Kidney (tissue), 13 donors: ENCODE measurements at regions not wholly inside any gene's neighbourhood (a gene's known extent, or its start where the extent isn't known, plus 50 kb on each side); places are given as distances from the start of the nearest gene placed in this dataset.

Source experiments
- DNase-seq, 5 donors: peaks; one replicate each; pipeline ENCODE4 v3.0.0-alpha.2; 2013 to 2020
- FAIRE-seq: peaks from 2 replicates; lab custom pipeline; 2012; peaks lifted over from hg19 to GRCh38; lab: Jason Lieb, UNC
- H3K27ac ChIP-seq, 2 donors: one replicate each; pipeline ENCODE4 v1.7.0; 2013; ENCODE audit warnings: low read depth in 2 of 2, low read length in 2 of 2, inconsistent platforms in 1 of 2
- H3K27me3 ChIP-seq: one replicate; pipeline ENCODE4 v1.7.1; 2013; ENCODE audit warnings: low read length, inconsistent platforms; ENCODE audit not compliant: control insufficient read depth, insufficient read depth
- H3K36me3 ChIP-seq, 3 donors: one replicate each; pipeline versions ENCODE4 v1.7.0 to v1.7.1; 2013; ENCODE audit warnings: low read length in 3 of 3, control low read depth in 1 of 3, inconsistent platforms in 1 of 3; ENCODE audit not compliant: insufficient read depth in 3 of 3, control insufficient read depth in 2 of 3
- H3K4me1 ChIP-seq, 3 donors: one replicate each; pipeline versions ENCODE4 v1.7.0 to v1.7.1; 2013; ENCODE audit warnings: low read length in 3 of 3, inconsistent platforms in 1 of 3, low read depth in 1 of 3; ENCODE audit not compliant: control insufficient read depth in 2 of 3, insufficient read depth in 2 of 3
- H3K4me3 ChIP-seq, 3 donors: one replicate each; pipeline versions ENCODE4 v1.7.0 to v1.8.1; 2013; ENCODE audit warnings: low read length in 3 of 3, control low read depth in 1 of 3, inconsistent platforms in 1 of 3
- H3K9ac ChIP-seq, 3 donors: one replicate each; pipeline versions ENCODE4 v1.7.0 to v1.7.1; 2013; ENCODE audit warnings: low read length in 3 of 3, control low read depth in 1 of 3, inconsistent platforms in 1 of 3
- H3K9me3 ChIP-seq, 3 donors: one replicate each; pipeline versions ENCODE4 v1.7.0 to v1.7.1; 2013; ENCODE audit warnings: low read length in 3 of 3, control low read depth in 1 of 3, inconsistent platforms in 1 of 3; ENCODE audit not compliant: control insufficient read depth in 2 of 3, insufficient read depth in 1 of 3
- CTCF ChIP-seq: IDR thresholded peaks from 3 replicates; pipeline ENCODE4 v1.5.1; 2012; ENCODE audit warnings: mild to moderate bottlenecking, moderate library complexity, borderline replicate concordance; ENCODE audit not compliant: insufficient read depth; ENCODE audit errors: extremely low read depth
- intact Hi-C: fragments of 100-400 bp; cut with DNase I; formaldehyde crosslinking; loops from one replicate; pipeline ENCODE4 v1.11.1; 2022
- donor health status: control.
- donor health status: control.
- donor health status: control.
- donor health status: control.
- donor health status: control.
- donor health status: DM: yes; HTN: yes; CAD: no.
- donor health status: Normal renal cell carcinoma (clear cell type).

- FAIRE-seq = no peak
- intact Hi-C loops = no loop called here
- DNase-seq = no peak
- no peak overlapping the region for H3K4me3 ChIP-seq
- H3K27ac ChIP-seq = no peak overlapping the region
- no peaks in the 10 kb centered on the region for H3K4me1 ChIP-seq
- no peak for TF ChIP-seq CTCF
- H3K9me3 ChIP-seq = no peaks in the 10 kb centered on the region
- H3K36me3 ChIP-seq = no peaks in the 10 kb centered on the region
- H3K27me3 ChIP-seq = no peaks in the 10 kb centered on the region
- H3K9ac ChIP-seq = no peak overlapping the region
Measured at GRCh38 chr10:111970111-111970510, 213.5 kb downstream of the GPAM start.

DNA sequence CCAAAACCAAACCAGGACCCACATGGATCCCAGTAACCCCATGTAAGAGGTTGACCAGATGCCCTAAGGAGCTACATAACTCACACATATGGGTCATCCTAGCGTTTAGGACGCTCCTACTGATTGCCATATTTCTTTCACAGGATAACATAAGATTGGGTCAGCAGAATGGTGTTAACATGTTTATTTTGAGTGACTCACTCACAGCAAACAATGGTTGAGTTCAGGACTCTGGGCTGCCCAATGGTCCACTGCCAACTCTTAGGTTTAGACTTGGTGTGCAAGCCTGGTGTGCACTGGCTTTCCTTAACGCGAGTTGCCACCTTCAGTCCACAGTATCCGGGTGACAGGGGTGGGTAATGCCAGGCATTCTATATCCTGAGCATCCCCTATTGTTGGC, 211.5 kb downstream of the GPAM start:
- H3K36me3 ChIP-seq = no peaks in the 10 kb centered on the region
- no peaks in the 10 kb centered on the region for H3K27me3 ChIP-seq
- intact Hi-C loops = no loop called here
- H3K9me3 ChIP-seq = no peaks in the 10 kb centered on the region
- no peak overlapping the region for H3K27ac ChIP-seq
- DNase-seq = no peak
- H3K4me3 ChIP-seq = no peak overlapping the region
- H3K4me1 ChIP-seq = no peaks in the 10 kb centered on the region
- no peak for TF ChIP-seq CTCF
- no peak for FAIRE-seq
- no peak overlapping the region for H3K9ac ChIP-seq

- Histone ChIP-seq H3K4me1 (no peaks in the 10 kb centered on the region), H3K36me3 (no peaks in the 10 kb centered on the region), H3K9me3 (no peaks in the 10 kb centered on the region), H3K27me3 (no peaks in the 10 kb centered on the region), H3K4me3 (no peak overlapping the region), H3K9ac (no peak overlapping the region), H3K27ac (no peak overlapping the region)
- intact Hi-C loops = no loop called here
- FAIRE-seq = no peak
- no peak for DNase-seq
- no peak for TF ChIP-seq CTCF
Measured at GRCh38 chr10:111973306-111973705, 210.3 kb downstream of the GPAM start.

GRCh38 chr10:111973826-111974225, 209.7 kb downstream of the GPAM start:
- no peaks in the 10 kb centered on the region for H3K4me1 ChIP-seq
- H3K9me3 ChIP-seq = no peaks in the 10 kb centered on the region
- no peak for DNase-seq
- no peak for FAIRE-seq
- intact Hi-C loops = no loop called here
- H3K9ac ChIP-seq = no peak overlapping the region
- H3K27me3 ChIP-seq = no peaks in the 10 kb centered on the region
- TF ChIP-seq CTCF = no peak
- no peaks in the 10 kb centered on the region for H3K36me3 ChIP-seq
- H3K4me3 ChIP-seq = no peak overlapping the region
- H3K27ac ChIP-seq = no peak overlapping the region
